ENCODE measurements at regions not wholly inside any gene's neighbourhood (a gene's known extent, or its start where the extent isn't known, plus 50 kb on each side); places are given as distances from the start of the nearest gene placed in this dataset.

- DNase-seq (ENCODE audit: low read depth, low spot score) (no peak), ATAC-seq (no peak), FAIRE-seq (no peak)
- TF ChIP-seq NFYB (IDR thresholded peaks at IDR 0.05; ENCODE audit: insufficient read depth, low read depth, low read length) (no peak), TAF1 (IDR thresholded peaks at IDR 0.05; ENCODE audit: borderline replicate concordance, low read depth, low read length) (no peak), SP1 (IDR thresholded peaks at IDR 0.05; ENCODE audit: low read depth, low read length) (no peak)
- Histone ChIP-seq H4K20me1 (ENCODE audit: control insufficient read depth, insufficient read depth) (no peaks in the 10 kb centered on the region), H3K9ac (ENCODE audit: control insufficient read depth, insufficient read depth, low read length) (no peak overlapping the region), H3K4me2 (ENCODE audit: control insufficient read depth, insufficient read depth) (no peak overlapping the region), H3K9me3 (replicated peaks; ENCODE audit: control insufficient read depth, insufficient read depth, low read length) (no peaks in the 10 kb centered on the region; the same call in 2 of the 3 replicates), H3K27ac (ENCODE audit: control insufficient read depth, insufficient read depth) (no peak overlapping the region), H3K36me3 (ENCODE audit: control insufficient read depth in 2 of 2, insufficient read depth in 2 of 2, low read length in 1 of 2) (no peaks in the 10 kb centered on the region), H3K79me2 (ENCODE audit: control insufficient read depth, insufficient read depth, low read length) (no peaks in the 10 kb centered on the region), H3K27me3 (replicated peaks in 1 of 2; ENCODE audit: control insufficient read depth in 2 of 2, insufficient read depth in 2 of 2, low read length in 1 of 2) (no peaks in the 10 kb centered on the region), H3K4me3 (no peak overlapping the region), H3K4me1 (ENCODE audit: control insufficient read depth, insufficient read depth, low read length) (no peaks in the 10 kb centered on the region), H2AFZ (ENCODE audit: control insufficient read depth, low read depth, low read length) (no peak overlapping the region)
- SMC1A ChIA-PET (ENCODE audit: uncharacterized antibody, unreplicated experiment): interaction anchor here (1.4 kb wide), 1 partner anchor 25 kb away, joined by 3 read pairs; no protein-coding TSS in a partner anchor
- 0% methylated on average over 2 of the region's 2 CpGs for WGBS (ENCODE audit: insufficient coverage, insufficient replicate concordance, low lambda C conversion rate, missing lambda C conversion rate)
- no TSS peak for BruUV-seq (replicated peaks)
- POLR2A ChIA-PET: no interaction called here
- RAD21 ChIA-PET (ENCODE audit: unreplicated experiment): no interaction called here
- in situ Hi-C loops (cut with MboI) (no loop called here), intact Hi-C loops (cut with micrococcal nuclease; ENCODE audit: unreplicated experiment) (no loop called here)
- CTCF ChIA-PET: no interaction called here
Observed at GRCh38 chr13:58687148-58687547, 1055.6 kb downstream of the PCDH17 start.

- intact Hi-C loops (cut with micrococcal nuclease; ENCODE audit: unreplicated experiment) (no loop called here), in situ Hi-C loops (cut with MboI) (loop anchor here (10.0 kb wide), 1 partner anchor 56 kb away; no protein-coding TSS in a partner anchor)
- Histone ChIP-seq H3K9ac (ENCODE audit: control insufficient read depth, insufficient read depth, low read length) (no peak overlapping the region), H3K27ac (ENCODE audit: control insufficient read depth, insufficient read depth) (no peak overlapping the region), H3K4me1 (ENCODE audit: control insufficient read depth, insufficient read depth, low read length) (no peaks in the 10 kb centered on the region), H3K27me3 (replicated peaks in 1 of 2; ENCODE audit: control insufficient read depth in 2 of 2, insufficient read depth in 2 of 2, low read length in 1 of 2) (no peaks in the 10 kb centered on the region), H3K4me2 (ENCODE audit: control insufficient read depth, insufficient read depth) (no peak overlapping the region), H3K36me3 (ENCODE audit: control insufficient read depth in 2 of 2, insufficient read depth in 2 of 2, low read length in 1 of 2) (no peaks in the 10 kb centered on the region), H3K9me3 (replicated peaks; ENCODE audit: control insufficient read depth, insufficient read depth, low read length) (no peaks in the 10 kb centered on the region), H4K20me1 (ENCODE audit: control insufficient read depth, insufficient read depth) (no peaks in the 10 kb centered on the region), H2AFZ (ENCODE audit: control insufficient read depth, low read depth, low read length) (no peak overlapping the region), H3K79me2 (ENCODE audit: control insufficient read depth, insufficient read depth, low read length) (no peaks in the 10 kb centered on the region), H3K4me3 (no peak overlapping the region)
- ChIA-PET POLR2A (no interaction called here), CTCF (no interaction called here), RAD21 (ENCODE audit: unreplicated experiment) (no interaction called here), SMC1A (ENCODE audit: uncharacterized antibody, unreplicated experiment) (no interaction called here)
- no peak for FAIRE-seq
- no peak for ATAC-seq
- TF ChIP-seq ETV6 (conservative IDR thresholded peaks at IDR 0.05 in 1 of 2, IDR thresholded peaks at IDR 0.05 in 1 of 2; ENCODE audit: borderline replicate concordance in 1 of 2, low read depth in 1 of 2) (no peak), KLF5 (IDR thresholded peaks at IDR 0.05; ENCODE audit: partially characterized antibody) (no peak), NFYB (IDR thresholded peaks at IDR 0.05; ENCODE audit: insufficient read depth, low read depth, low read length) (no peak), IKZF1 (conservative IDR thresholded peaks at IDR 0.05) (no peak), MTA3 (IDR thresholded peaks at IDR 0.05; ENCODE audit: borderline replicate concordance, low read length) (no peak), CTCF (IDR thresholded peaks at IDR 0.05 in 2 of 3, conservative IDR thresholded peaks at IDR 0.05 in 1 of 3; ENCODE audit: control insufficient read depth in 2 of 3, extremely low read depth in 1 of 3, insufficient read depth in 1 of 3, low read depth in 3 of 3, low read length in 3 of 3) (no peak), TBL1XR1 (IDR thresholded peaks at IDR 0.05; ENCODE audit: low read depth, low read length) (no peak), PAX8 (IDR thresholded peaks at IDR 0.05) (no peak)
- BruUV-seq (replicated peaks): no TSS peak
- no peak for DNase-seq (ENCODE audit: low read depth, low spot score)
Observed at GRCh38 chr13:58698531-58698930, 1067.0 kb downstream of the PCDH17 start.
